Caco-2 (cell line): ENCODE measurements at regions not wholly inside any gene's neighbourhood (a gene's known extent, or its start where the extent isn't known, plus 50 kb on each side); places are given as distances from the start of the nearest gene placed in this dataset.

Experiments used
- BruUV-seq: library from RNA; stranded (reverse); fragments of 400-500 nt; replicated peaks from 2 replicates; lab custom pipeline; 2021; lab: Mats Ljungman, UMichigan
- CTCF ChIA-PET: fragments of 300-600 bp; sonication (Branson Sonifier 250); formaldehyde crosslinking; loops from one replicate; lab custom pipeline; 2022; ENCODE audit warnings: antibody characterized with exemption; lab: Charles Lee
- POLR2A ChIA-PET: fragments of 300-600 bp; sonication (Branson Sonifier 250); formaldehyde crosslinking; loops from one replicate; lab custom pipeline; 2022; ENCODE audit warnings: antibody characterized with exemption; lab: Charles Lee
- DNase-seq, 2 experiments: peaks; one replicate each; pipeline versions ENCODE4 v3.0.0 to v3.0.0-alpha.2; 2020 to 2022
- H3K27me3 ChIP-seq: replicated peaks from 2 replicates; pipeline ENCODE4 v1.6.0; 2011; ENCODE audit warnings: low read length; ENCODE audit not compliant: control insufficient read depth, insufficient read depth
- H3K36me3 ChIP-seq: 2 replicates; pipeline ENCODE4 v1.5.1; 2011; ENCODE audit warnings: low read length; ENCODE audit not compliant: control insufficient read depth, insufficient read depth
- H3K4me1 ChIP-seq: fragments of 250-450 bp; sonication (Bioruptor Pico); 2 replicates; pipeline ENCODE4 v1.5.1; 2020; ENCODE audit warnings: mild to moderate bottlenecking
- H3K4me3 ChIP-seq: 2 replicates; pipeline ENCODE4 v1.5.1; 2011; ENCODE audit warnings: low read depth, mild to moderate bottlenecking, control low read depth, low read length
- H3K9me3 ChIP-seq: fragments of 250-450 bp; sonication (Bioruptor Pico); 2 replicates; pipeline ENCODE4 v1.5.1; 2020; ENCODE audit warnings: mild to moderate bottlenecking, moderate library complexity
- H3K27ac Mint-ChIP-seq: one replicate; pipeline ENCODE4 v1.8.0; 2022; ENCODE audit warnings: mixed read lengths; ENCODE audit not compliant: unreplicated experiment
- H3K27me3 Mint-ChIP-seq: one replicate; pipeline ENCODE4 v1.8.0; 2022; ENCODE audit warnings: mixed read lengths; ENCODE audit not compliant: insufficient read depth, unreplicated experiment
- H3K36me3 Mint-ChIP-seq: one replicate; pipeline ENCODE4 v1.8.0; 2022; ENCODE audit warnings: mild to moderate bottlenecking, mixed read lengths; ENCODE audit not compliant: insufficient read depth, unreplicated experiment
- H3K4me1 Mint-ChIP-seq: one replicate; pipeline ENCODE4 v1.8.0; 2022; ENCODE audit warnings: low read depth, mixed read lengths; ENCODE audit not compliant: unreplicated experiment
- H3K4me3 Mint-ChIP-seq: one replicate; pipeline ENCODE4 v1.8.0; 2022; ENCODE audit warnings: mild to moderate bottlenecking, moderate library complexity, mixed read lengths; ENCODE audit not compliant: unreplicated experiment
- H3K9me3 Mint-ChIP-seq: one replicate; pipeline ENCODE4 v1.8.0; 2022; ENCODE audit warnings: mixed read lengths; ENCODE audit not compliant: unreplicated experiment
- intact Hi-C: fragments of 100-400 bp; cut with micrococcal nuclease; formaldehyde crosslinking; loops from one replicate; pipeline ENCODE4 v1.10.0; 2022; ENCODE audit not compliant: unreplicated experiment
- TF ChIP-seq, protein P1 (sequence below), 2 experiments: fragments of 200-600 bp in 1 of 2; IDR thresholded peaks; 1 replicate in 1 of 2; 2 replicates in 1 of 2; pipeline versions ENCODE4 v1.5.1 to v1.8.0; 2011 to 2022; ENCODE audit warnings: antibody characterized with exemption in 1 of 2, control low read depth in 1 of 2, inconsistent platforms in 1 of 2, low read depth in 1 of 2, low read length in 1 of 2, mild to moderate bottlenecking in 1 of 2, moderate library complexity in 1 of 2; ENCODE audit not compliant: insufficient read depth in 1 of 2, severe bottlenecking in 1 of 2, unreplicated experiment in 1 of 2

DNA sequence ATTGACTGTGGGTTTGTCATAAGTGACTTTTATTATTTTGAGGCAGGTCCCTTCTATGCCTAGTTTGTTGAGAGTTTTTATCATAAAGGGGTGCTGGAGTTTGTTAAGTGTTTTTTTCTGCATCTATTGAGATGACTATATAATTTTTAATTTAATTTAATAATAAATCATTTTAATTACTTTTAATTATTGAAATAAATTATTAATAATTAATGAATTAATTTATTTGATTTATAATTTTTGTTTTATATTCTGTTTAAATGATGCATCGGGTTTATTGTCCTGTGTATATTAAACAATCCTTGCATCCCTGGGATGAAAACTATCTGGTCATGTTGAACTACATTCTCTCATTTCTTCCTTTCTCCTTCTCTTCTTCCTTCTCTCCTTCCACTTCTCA is 1352.2 kb upstream of the PRR20A start:
- peaks cover 12% of the 10 kb centered on the region for H3K9me3 Mint-ChIP-seq
- no peaks in the 10 kb centered on the region for H3K4me1 ChIP-seq
- no peak overlapping the region for H3K4me3 ChIP-seq
- CTCF ChIA-PET: no interaction called here
- TF ChIP-seq, protein P1, sequence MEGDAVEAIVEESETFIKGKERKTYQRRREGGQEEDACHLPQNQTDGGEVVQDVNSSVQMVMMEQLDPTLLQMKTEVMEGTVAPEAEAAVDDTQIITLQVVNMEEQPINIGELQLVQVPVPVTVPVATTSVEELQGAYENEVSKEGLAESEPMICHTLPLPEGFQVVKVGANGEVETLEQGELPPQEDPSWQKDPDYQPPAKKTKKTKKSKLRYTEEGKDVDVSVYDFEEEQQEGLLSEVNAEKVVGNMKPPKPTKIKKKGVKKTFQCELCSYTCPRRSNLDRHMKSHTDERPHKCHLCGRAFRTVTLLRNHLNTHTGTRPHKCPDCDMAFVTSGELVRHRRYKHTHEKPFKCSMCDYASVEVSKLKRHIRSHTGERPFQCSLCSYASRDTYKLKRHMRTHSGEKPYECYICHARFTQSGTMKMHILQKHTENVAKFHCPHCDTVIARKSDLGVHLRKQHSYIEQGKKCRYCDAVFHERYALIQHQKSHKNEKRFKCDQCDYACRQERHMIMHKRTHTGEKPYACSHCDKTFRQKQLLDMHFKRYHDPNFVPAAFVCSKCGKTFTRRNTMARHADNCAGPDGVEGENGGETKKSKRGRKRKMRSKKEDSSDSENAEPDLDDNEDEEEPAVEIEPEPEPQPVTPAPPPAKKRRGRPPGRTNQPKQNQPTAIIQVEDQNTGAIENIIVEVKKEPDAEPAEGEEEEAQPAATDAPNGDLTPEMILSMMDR (IDR thresholded peaks at IDR 0.05; ENCODE audit: insufficient read depth in 1 of 2, low read depth in 1 of 2, low read length in 1 of 2, severe bottlenecking in 1 of 2, unreplicated experiment in 1 of 2): no peak
- no peak for DNase-seq
- no TSS peak for BruUV-seq
- H3K36me3 ChIP-seq: no peaks in the 10 kb centered on the region
- no peaks in the 10 kb centered on the region for H3K9me3 ChIP-seq
- no peak overlapping the region for H3K4me3 Mint-ChIP-seq
- H3K27ac Mint-ChIP-seq: no peak overlapping the region
- H3K27me3 Mint-ChIP-seq: peaks cover 2% of the 10 kb centered on the region
- H3K4me1 Mint-ChIP-seq: no peaks in the 10 kb centered on the region
- H3K27me3 ChIP-seq: no peaks in the 10 kb centered on the region
- intact Hi-C loops: no loop called here
- no peaks in the 10 kb centered on the region for H3K36me3 Mint-ChIP-seq
- POLR2A ChIA-PET: no interaction called here

DNA sequence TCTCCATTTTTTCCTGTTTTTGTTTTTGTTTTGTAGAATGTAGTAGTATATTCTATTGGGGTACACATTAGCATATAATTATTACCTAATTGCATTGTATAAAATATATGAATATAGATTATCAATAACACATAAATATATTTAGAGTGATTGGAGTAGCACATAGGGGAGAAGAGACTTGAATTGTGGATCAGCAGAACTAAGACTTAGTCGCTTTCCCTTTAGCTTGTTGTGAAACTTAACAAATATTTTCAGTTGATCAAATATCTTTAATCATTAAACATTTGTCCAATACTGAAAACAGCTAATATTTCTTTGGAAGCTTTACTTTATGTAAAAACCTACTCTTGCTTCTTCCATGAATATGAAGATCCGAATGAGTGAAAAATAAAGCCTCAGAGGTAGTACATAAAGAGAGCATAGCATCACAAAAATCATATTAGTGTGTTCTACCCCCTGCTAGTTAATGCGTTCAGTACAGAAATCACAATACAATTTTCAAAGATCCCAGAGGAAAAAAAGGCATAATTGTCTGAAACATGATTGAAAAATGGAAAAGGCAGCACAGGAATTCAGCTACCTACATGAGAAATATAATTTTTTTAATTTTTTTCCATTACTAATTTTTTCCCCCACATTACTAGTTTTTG is 1348.0 kb upstream of the PRR20A start:
- Mint-ChIP-seq H3K4me3 (no peak overlapping the region), H3K4me1 (no peaks in the 10 kb centered on the region), H3K27ac (no peak overlapping the region), H3K27me3 (no peaks in the 10 kb centered on the region), H3K36me3 (no peaks in the 10 kb centered on the region), H3K9me3 (peaks cover 12% of the 10 kb centered on the region)
- no peaks in the 10 kb centered on the region for H3K9me3 ChIP-seq
- no peak overlapping the region for H3K4me3 ChIP-seq
- no peaks in the 10 kb centered on the region for H3K36me3 ChIP-seq
- DNase-seq: no peak
- intact Hi-C loops: no loop called here
- no peaks in the 10 kb centered on the region for H3K4me1 ChIP-seq
- H3K27me3 ChIP-seq: no peaks in the 10 kb centered on the region
- no TSS peak for BruUV-seq
- TF ChIP-seq, protein P1 (IDR thresholded peaks at IDR 0.05; ENCODE audit: insufficient read depth in 1 of 2, low read depth in 1 of 2, low read length in 1 of 2, severe bottlenecking in 1 of 2, unreplicated experiment in 1 of 2): no peak
- ChIA-PET POLR2A (no interaction called here), CTCF (no interaction called here)

DNA sequence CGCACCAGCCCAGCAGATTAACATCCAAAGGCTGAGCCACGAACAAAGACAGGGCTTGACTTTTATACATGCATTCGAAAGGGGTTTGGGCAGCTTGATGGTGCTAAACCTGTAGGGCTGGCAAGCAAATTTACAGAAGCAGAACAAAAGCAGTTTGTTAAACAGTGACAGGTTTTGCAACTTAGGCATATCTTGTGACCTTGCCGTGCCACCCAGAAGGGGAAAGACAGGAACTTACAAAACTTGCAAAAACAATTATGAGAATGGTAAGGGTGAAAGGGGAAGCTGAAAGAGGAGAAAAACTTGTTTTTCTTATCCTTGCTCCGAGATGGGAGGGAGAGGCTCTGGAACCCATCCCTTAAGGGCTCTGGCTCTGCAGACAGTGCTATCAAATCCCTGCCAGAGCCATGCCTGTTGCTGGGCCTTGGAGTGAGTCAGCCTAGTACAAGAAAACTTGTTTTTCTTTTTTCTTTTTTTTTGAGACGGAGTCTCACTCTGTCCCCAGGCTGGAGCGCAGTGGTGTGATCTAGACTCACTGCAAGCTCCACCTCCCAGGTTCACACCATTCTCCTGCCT is 1325.2 kb upstream of the PRR20A start:
- Histone ChIP-seq H3K4me3 (no peak overlapping the region), H3K9me3 (peaks cover 3% of the 10 kb centered on the region; the same call in 1 of the 2 replicates), H3K36me3 (no peaks in the 10 kb centered on the region), H3K27me3 (no peaks in the 10 kb centered on the region), H3K4me1 (no peaks in the 10 kb centered on the region)
- TF ChIP-seq, protein P1 (IDR thresholded peaks at IDR 0.05; ENCODE audit: insufficient read depth in 1 of 2, low read depth in 1 of 2, low read length in 1 of 2, severe bottlenecking in 1 of 2, unreplicated experiment in 1 of 2): no peak
- POLR2A ChIA-PET: no interaction called here
- Mint-ChIP-seq H3K9me3 (peaks cover 19% of the 10 kb centered on the region), H3K27ac (no peak overlapping the region), H3K36me3 (no peaks in the 10 kb centered on the region), H3K4me1 (no peaks in the 10 kb centered on the region), H3K4me3 (no peak overlapping the region), H3K27me3 (no peaks in the 10 kb centered on the region)
- CTCF ChIA-PET: no interaction called here
- BruUV-seq: no TSS peak
- intact Hi-C loops: no loop called here
- DNase-seq: no peak
